H1 (cell line): ENCODE measurements at regions not wholly inside any gene's neighbourhood (a gene's known extent, or its start where the extent isn't known, plus 50 kb on each side); places are given as distances from the start of the nearest gene placed in this dataset.

Experiments used
- CTCF ChIA-PET: fragments of 300-600 bp; sonication (Branson Sonifier 250); formaldehyde crosslinking; loops from one replicate; lab custom pipeline; 2021; ENCODE audit not compliant: partially characterized antibody; lab: Charles Lee
- POLR2A ChIA-PET: fragments of 300-600 bp; sonication (Branson Sonifier 250); formaldehyde crosslinking; loops from one replicate; lab custom pipeline; 2021; ENCODE audit warnings: inconsistent platforms; ENCODE audit not compliant: partially characterized antibody; lab: Charles Lee
- DNase-seq, 2 experiments: peaks; one replicate each; pipeline versions ENCODE4 v3.0.0 to v3.0.0-alpha.2; 2010 to 2022; ENCODE audit warnings: low spot score in 2 of 2, low read depth in 1 of 2, mixed read lengths in 1 of 2
- FAIRE-seq: peaks from 2 replicates; lab custom pipeline; 2011; peaks lifted over from hg19 to GRCh38; lab: Jason Lieb, UNC
- H2AFZ ChIP-seq: 2 replicates; pipeline ENCODE4 v1.8.1; 2012; ENCODE audit warnings: low read length, inconsistent platforms
- H2AK5ac ChIP-seq: 2 replicates; pipeline ENCODE4 v1.6.1; 2013; ENCODE audit warnings: low read depth, low read length
- H2BK120ac ChIP-seq: replicated peaks from 2 replicates; pipeline ENCODE3; 2013; ENCODE audit warnings: low read depth, low read length, inconsistent platforms
- H2BK12ac ChIP-seq: 2 replicates; pipeline ENCODE4 v1.6.1; 2013; ENCODE audit warnings: low read depth, low read length
- H2BK15ac ChIP-seq: 2 replicates; pipeline ENCODE4 v1.6.1; 2013; ENCODE audit warnings: low read length
- H2BK20ac ChIP-seq: 2 replicates; pipeline ENCODE4 v1.6.1; 2013; ENCODE audit warnings: low read length
- H2BK5ac ChIP-seq: 2 replicates; pipeline ENCODE4 v1.6.1; 2013; ENCODE audit warnings: low read depth, low read length
- H3K14ac ChIP-seq: 2 replicates; pipeline ENCODE4 v1.6.1; 2013; ENCODE audit warnings: inconsistent platforms; ENCODE audit not compliant: insufficient read length
- H3K18ac ChIP-seq: 2 replicates; pipeline ENCODE4 v1.6.1; 2013; ENCODE audit warnings: low read length; ENCODE audit errors: extremely low read depth
- H3K23ac ChIP-seq: 2 replicates; pipeline ENCODE4 v1.6.1; 2013; ENCODE audit warnings: inconsistent platforms; ENCODE audit not compliant: insufficient read length
- H3K23me2 ChIP-seq: 2 replicates; pipeline ENCODE4 v1.6.1; 2013; ENCODE audit warnings: low read depth, low read length
- H3K27ac ChIP-seq: 2 replicates; pipeline ENCODE4 v1.6.1; 2011; ENCODE audit warnings: low read depth, low read length, inconsistent platforms
- H3K27me3 ChIP-seq, 4 experiments: replicated peaks in 1 of 4; 1 replicate in 1 of 4; 2 replicates in 3 of 4; pipeline versions ENCODE4 v1.6.1 to v1.8.1; 2011 to 2013; ENCODE audit warnings: low read length in 3 of 4, mild to moderate bottlenecking in 3 of 4, inconsistent platforms in 2 of 4, mixed read lengths in 2 of 4, moderate library complexity in 1 of 4; ENCODE audit not compliant: control insufficient read depth in 3 of 4, insufficient read depth in 3 of 4; ENCODE audit errors: extremely low read depth in 1 of 4
- H3K36me3 ChIP-seq, 4 experiments: 2 replicates each; pipeline versions ENCODE4 v1.6.1 to v1.8.1; 2011 to 2013; ENCODE audit warnings: mild to moderate bottlenecking in 4 of 4, low read length in 3 of 4, moderate library complexity in 2 of 4, control low read depth in 1 of 4, inconsistent platforms in 1 of 4; ENCODE audit not compliant: insufficient read depth in 4 of 4, control insufficient read depth in 2 of 4
- H3K4ac ChIP-seq: replicated peaks from 2 replicates; pipeline ENCODE3; 2013; ENCODE audit warnings: low read length, low read depth, mixed read lengths, inconsistent platforms; ENCODE audit not compliant: insufficient read length
- H3K4me1 ChIP-seq, 4 experiments: replicated peaks in 1 of 4; 1 replicate in 1 of 4; 2 replicates in 3 of 4; pipeline versions ENCODE4 v1.6.1 to v1.8.1; 2011 to 2013; ENCODE audit warnings: low read length in 3 of 4, inconsistent platforms in 2 of 4, mixed read lengths in 1 of 4; ENCODE audit not compliant: insufficient read depth in 4 of 4, control insufficient read depth in 3 of 4
- H3K4me2 ChIP-seq, 2 experiments: 2 replicates each; pipeline versions ENCODE4 v1.6.1 to v1.8.1; 2011 to 2013; ENCODE audit warnings: low read depth in 2 of 2, low read length in 2 of 2, control low read depth in 1 of 2, inconsistent platforms in 1 of 2, mild to moderate bottlenecking in 1 of 2; ENCODE audit not compliant: insufficient read depth in 1 of 2
- H3K4me3 ChIP-seq, 4 experiments: fragments of 200-600, 300-600 bp in 1 of 4; sonication (generic), shearing (Covaris generic), sonication (Bioruptor Twin) in 1 of 4; 2 replicates each; pipeline versions ENCODE4 v1.5.1 to v1.8.1; 2011 to 2016; ENCODE audit warnings: low read length in 4 of 4, low read depth in 3 of 4, control low read depth in 2 of 4, inconsistent platforms in 2 of 4, mild to moderate bottlenecking in 2 of 4, mixed read lengths in 1 of 4, moderate library complexity in 1 of 4; ENCODE audit not compliant: insufficient read depth in 2 of 4; ENCODE audit errors: extremely low read depth in 1 of 4
- H3K56ac ChIP-seq: replicated peaks from 2 replicates; pipeline ENCODE3; 2013; ENCODE audit warnings: low read depth, mild to moderate bottlenecking, mixed read lengths, low read length, inconsistent platforms; ENCODE audit not compliant: insufficient read length
- H3K79me1 ChIP-seq: 2 replicates; pipeline ENCODE4 v1.6.1; 2013; ENCODE audit warnings: low read depth, low read length, control low read depth
- H3K79me2 ChIP-seq, 2 experiments: 2 replicates each; pipeline versions ENCODE4 v1.6.1 to v1.8.1; 2012 to 2013; ENCODE audit warnings: low read length in 2 of 2, mild to moderate bottlenecking in 2 of 2, inconsistent platforms in 1 of 2; ENCODE audit not compliant: insufficient read depth in 2 of 2, control insufficient read depth in 1 of 2
- H3K9ac ChIP-seq, 4 experiments: replicated peaks in 1 of 4; 1 replicate in 1 of 4; 2 replicates in 3 of 4; pipeline versions ENCODE4 v1.6.1 to v1.8.1; 2011 to 2013; ENCODE audit warnings: low read depth in 3 of 4, low read length in 3 of 4, control low read depth in 2 of 4, mild to moderate bottlenecking in 2 of 4, moderate library complexity in 2 of 4, inconsistent platforms in 1 of 4; ENCODE audit errors: extremely low read depth in 1 of 4
- H3K9me3 ChIP-seq, 2 experiments: 2 replicates each; pipeline versions ENCODE4 v1.6.1 to v1.8.1; 2012 to 2013; ENCODE audit warnings: mild to moderate bottlenecking in 2 of 2, moderate library complexity in 2 of 2, control low read depth in 1 of 2, inconsistent platforms in 1 of 2, low read depth in 1 of 2, low read length in 1 of 2, mixed read lengths in 1 of 2; ENCODE audit not compliant: insufficient read depth in 2 of 2
- H4K20me1 ChIP-seq, 2 experiments: replicated peaks in 1 of 2; 2 replicates each; pipeline versions ENCODE3 to v1.8.1; 2011 to 2013; ENCODE audit warnings: inconsistent platforms in 2 of 2, low read length in 2 of 2, mild to moderate bottlenecking in 1 of 2; ENCODE audit not compliant: insufficient read depth in 2 of 2, control insufficient read depth in 1 of 2
- H4K5ac ChIP-seq: 2 replicates; pipeline ENCODE4 v1.6.1; 2013; ENCODE audit warnings: low read length, low read depth, mixed read lengths, inconsistent platforms; ENCODE audit not compliant: insufficient read length
- H4K8ac ChIP-seq: 2 replicates; pipeline ENCODE4 v1.8.0; 2013; ENCODE audit warnings: mild to moderate bottlenecking, moderate library complexity, low read length, inconsistent platforms; ENCODE audit not compliant: insufficient read depth; ENCODE audit errors: extremely low read depth
- H4K91ac ChIP-seq: replicated peaks from 2 replicates; pipeline ENCODE3; 2013; ENCODE audit warnings: low read length, mixed read lengths, inconsistent platforms; ENCODE audit not compliant: insufficient read length
- CTCF ChIP-seq, 3 experiments: IDR thresholded peaks; 1 replicate in 2 of 3; 2 replicates in 1 of 3; pipeline versions ENCODE4 v1.5.1 to v1.6.1; 2011; ENCODE audit warnings: low read length in 3 of 3, mild to moderate bottlenecking in 3 of 3, inconsistent platforms in 2 of 3, low read depth in 1 of 3, moderate library complexity in 1 of 3; ENCODE audit not compliant: insufficient read depth in 1 of 3; ENCODE audit errors: control extremely low read depth in 1 of 3
- NRF1 ChIP-seq: IDR thresholded peaks from 2 replicates; pipeline ENCODE4 v1.6.1; 2011; ENCODE audit warnings: mild to moderate bottlenecking, low read depth, low read length, improper control_type of control experiment
- WGBS, 2 experiments: shearing (Covaris generic) in 1 of 2; methylation state at CpG; one replicate each; pipeline versions ENCODE4 v1.1.6 to v1.1.7; 2013 to 2015; ENCODE audit warnings: low lambda C conversion rate in 2 of 2, mixed read lengths in 2 of 2, inconsistent platforms in 1 of 2, low coverage in 1 of 2, missing lambda C conversion rate in 1 of 2; ENCODE audit not compliant: insufficient replicate concordance in 2 of 2, insufficient coverage in 1 of 2, insufficient read length in 1 of 2; ENCODE audit errors: extremely low coverage in 1 of 2, missing lambda C conversion rate in 1 of 2; 5-methylcytosine and 5-hydroxymethylcytosine counted together

GRCh38 chr4:72951147-72951546 lies 118.4 kb downstream of the COX18 start:
- no peak for TF ChIP-seq NRF1
- peak in 2 of 3 experiments; percentile 7 to 37; a peak in 2 of 4 replicates for TF ChIP-seq CTCF (IDR thresholded peaks at IDR 0.05; ENCODE audit: control extremely low read depth in 1 of 3, insufficient read depth in 1 of 3, low read depth in 1 of 3, low read length in 3 of 3)
- H3K27ac ChIP-seq: no peak overlapping the region
- no peaks in the 10 kb centered on the region for H3K79me1 ChIP-seq
- no peak overlapping the region for H3K4me2 ChIP-seq
- no peak overlapping the region for H2BK120ac ChIP-seq
- no peak overlapping the region for H3K9ac ChIP-seq
- no peak overlapping the region for H2BK12ac ChIP-seq
- H3K27me3 ChIP-seq: no peaks in the 10 kb centered on the region
- 83% methylated on average over 1 of the region's 1 CpG; no CpG with 5 or more reads in 1 of the 2 experiments for WGBS, 2 experiments
- H3K79me2 ChIP-seq: no peaks in the 10 kb centered on the region
- no peaks in the 10 kb centered on the region for H3K4me1 ChIP-seq
- no peak overlapping the region for H4K91ac ChIP-seq
- H3K56ac ChIP-seq: no peak overlapping the region
- POLR2A ChIA-PET: no interaction called here
- H3K9me3 ChIP-seq: no peaks in the 10 kb centered on the region
- H4K8ac ChIP-seq: no peak overlapping the region
- H2BK20ac ChIP-seq: no peak overlapping the region
- H3K4ac ChIP-seq: no peak overlapping the region
- no peaks in the 10 kb centered on the region; the same call in 1 of the 2 replicates for H3K23me2 ChIP-seq
- no peak overlapping the region for H3K4me3 ChIP-seq
- H2BK15ac ChIP-seq: no peak overlapping the region
- no peaks in the 10 kb centered on the region for H4K20me1 ChIP-seq
- no peak overlapping the region for H3K23ac ChIP-seq
- H3K18ac ChIP-seq: no peak overlapping the region
- H3K36me3 ChIP-seq: no peaks in the 10 kb centered on the region
- H2BK5ac ChIP-seq: no peak overlapping the region
- DNase-seq: no peak
- no peak overlapping the region for H2AK5ac ChIP-seq
- no peak overlapping the region for H3K14ac ChIP-seq
- no peak overlapping the region for H2AFZ ChIP-seq
- CTCF ChIA-PET: interaction anchor here (0.6 to 1.6 kb wide), 8 partner anchors 8 to 623 kb away, joined by 3 to 9 read pairs (median 4); no protein-coding TSS in a partner anchor
- no peak for FAIRE-seq
- no peak overlapping the region for H4K5ac ChIP-seq
